Keratinocyte (primary cell): ENCODE measurements at regions not wholly inside any gene's neighbourhood (a gene's known extent, or its start where the extent isn't known, plus 50 kb on each side); places are given as distances from the start of the nearest gene placed in this dataset.

ENCODE experiments used
- DNase-seq: peaks from one replicate; pipeline ENCODE4 v3.0.0-alpha.2; 2011; ENCODE audit warnings: low read depth, missing footprints, low spot score
- FAIRE-seq: peaks from 2 replicates; lab custom pipeline; 2011; peaks lifted over from hg19 to GRCh38; lab: Jason Lieb, UNC
- H2AFZ ChIP-seq: 2 replicates; pipeline ENCODE4 v1.6.0; 2012; ENCODE audit warnings: low read length, control low read depth, inconsistent platforms; ENCODE audit not compliant: control insufficient read depth
- H3K27ac ChIP-seq: 2 replicates; pipeline ENCODE4 v1.5.1; 2011; ENCODE audit warnings: low read length; ENCODE audit not compliant: control insufficient read depth, insufficient read depth
- H3K27me3 ChIP-seq: 3 replicates; pipeline ENCODE4 v1.6.0; 2011; ENCODE audit warnings: low read length; ENCODE audit not compliant: control insufficient read depth, insufficient read depth; ENCODE audit errors: extremely low read depth
- H3K36me3 ChIP-seq, 2 experiments: 2 replicates in 1 of 2; 3 replicates in 1 of 2; pipeline ENCODE4 v1.5.1; 2011; ENCODE audit warnings: low read length in 2 of 2, mild to moderate bottlenecking in 1 of 2; ENCODE audit not compliant: control insufficient read depth in 2 of 2, insufficient read depth in 2 of 2; ENCODE audit errors: extremely low read depth in 1 of 2
- H3K4me1 ChIP-seq: 3 replicates; pipeline ENCODE4 v1.5.1; 2011; ENCODE audit warnings: low read length; ENCODE audit not compliant: control insufficient read depth, insufficient read depth; ENCODE audit errors: extremely low read depth
- H3K4me2 ChIP-seq: 3 replicates; pipeline ENCODE4 v1.6.0; 2011; ENCODE audit warnings: low read depth, low read length; ENCODE audit not compliant: control insufficient read depth, insufficient read depth; ENCODE audit errors: extremely low read depth
- H3K4me3 ChIP-seq, 3 experiments: fragments of 200-600 bp in 1 of 3; sonication (generic) in 1 of 3; 2 replicates in 2 of 3; 3 replicates in 1 of 3; pipeline ENCODE4 v1.5.1; 2011 to 2016; ENCODE audit warnings: low read length in 3 of 3, mild to moderate bottlenecking in 3 of 3, control low read depth in 2 of 3, inconsistent platforms in 1 of 3, low read depth in 1 of 3, mixed read lengths in 1 of 3, mixed run types in 1 of 3, moderate library complexity in 1 of 3; ENCODE audit not compliant: control insufficient read depth in 2 of 3, insufficient read depth in 2 of 3; ENCODE audit errors: extremely low read depth in 1 of 3
- H3K79me2 ChIP-seq: 2 replicates; pipeline ENCODE4 v1.6.0; 2012; ENCODE audit warnings: low read length; ENCODE audit not compliant: control insufficient read depth, insufficient read depth
- H3K9ac ChIP-seq: 3 replicates; pipeline ENCODE4 v1.6.0; 2011; ENCODE audit warnings: low read length; ENCODE audit not compliant: control insufficient read depth, insufficient read depth; ENCODE audit errors: extremely low read depth
- H3K9me1 ChIP-seq: 3 replicates; pipeline ENCODE4 v1.6.0; 2011; ENCODE audit warnings: low read length; ENCODE audit not compliant: control insufficient read depth, insufficient read depth; ENCODE audit errors: extremely low read depth
- H3K9me3 ChIP-seq: 2 replicates; pipeline ENCODE4 v1.5.1; 2012; ENCODE audit warnings: low read depth, low read length; ENCODE audit not compliant: control insufficient read depth
- H4K20me1 ChIP-seq: 3 replicates; pipeline ENCODE4 v1.6.0; 2011; ENCODE audit warnings: low read length; ENCODE audit not compliant: control insufficient read depth, insufficient read depth; ENCODE audit errors: extremely low read depth
- CTCF ChIP-seq, 3 experiments: IDR thresholded peaks in 1 of 3; conservative IDR thresholded peaks in 1 of 3; optimal IDR thresholded peaks in 1 of 3; 2 replicates in 2 of 3; 3 replicates in 1 of 3; pipeline versions ENCODE3 to v1.5.1; 2011; ENCODE audit warnings: low read length in 3 of 3, mild to moderate bottlenecking in 3 of 3, moderate library complexity in 2 of 3, control low read depth in 1 of 3, inconsistent platforms in 1 of 3; ENCODE audit not compliant: insufficient read depth in 2 of 3; ENCODE audit errors: extremely low read depth in 1 of 3
- EZH2 ChIP-seq: IDR thresholded peaks from one replicate; pipeline ENCODE4 v1.6.1; 2012; ENCODE audit warnings: inconsistent platforms, mild to moderate bottlenecking, low read length, moderate library complexity
- dilution Hi-C: fragments of 300-500 bp; cut with MboI; formaldehyde crosslinking; loops from one replicate; pipeline ENCODE4 v1.7.0; 2020; ENCODE audit warnings: low sequenced_read_pairs; ENCODE audit not compliant: extremely low pct_ligation_motif_present

DNA sequence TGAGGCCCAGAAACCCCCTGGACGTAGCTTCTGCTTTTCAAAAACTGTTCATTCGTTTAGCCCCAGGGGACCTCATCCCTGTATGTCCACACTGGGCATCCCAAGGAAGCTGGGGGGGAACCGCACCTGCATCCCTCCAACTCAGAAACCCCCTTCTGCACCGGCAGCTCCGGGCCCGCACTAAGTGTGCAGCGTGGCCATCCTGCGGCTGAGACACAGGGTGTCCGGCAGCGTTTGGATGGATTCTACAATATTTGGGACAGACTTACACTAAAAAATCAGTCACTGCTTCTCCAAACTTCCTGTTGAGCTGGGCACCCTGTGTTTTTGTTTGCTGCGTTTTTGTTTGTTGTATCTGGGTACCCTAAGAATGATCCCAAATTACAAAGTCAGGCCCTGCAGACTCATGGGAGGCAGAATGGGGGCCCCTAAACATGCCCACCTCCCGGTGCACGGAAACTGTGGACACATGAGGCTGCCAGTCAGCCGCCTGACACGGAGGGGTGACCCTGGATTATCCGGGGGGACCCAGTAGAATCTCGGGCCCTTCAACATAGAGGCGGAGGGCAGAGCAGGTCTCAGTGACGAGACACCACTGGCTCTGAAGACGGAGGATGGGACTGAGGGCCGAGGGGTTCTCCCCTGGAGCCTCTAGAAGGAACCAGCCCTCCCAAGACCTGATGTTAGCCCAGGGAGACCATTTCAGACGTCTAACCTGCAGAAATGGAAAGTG, 88.2 kb upstream of the BHLHE23 start:
- H3K79me2 ChIP-seq = no peaks in the 10 kb centered on the region
- H3K4me3 ChIP-seq = no peak overlapping the region
- no peaks in the 10 kb centered on the region for H3K4me1 ChIP-seq
- TF ChIP-seq CTCF (optimal IDR thresholded peaks at IDR 0.05 in 1 of 3, IDR thresholded peaks at IDR 0.05 in 1 of 3, conservative IDR thresholded peaks at IDR 0.05 in 1 of 3; ENCODE audit: extremely low read depth in 1 of 3, insufficient read depth in 2 of 3, low read length in 3 of 3) (no peak), EZH2 (no peak)
- no peaks in the 10 kb centered on the region for H3K9me1 ChIP-seq
- H3K36me3 ChIP-seq = no peaks in the 10 kb centered on the region
- FAIRE-seq = no peak
- H3K27me3 ChIP-seq = peaks cover 12% of the 10 kb centered on the region
- no peak overlapping the region for H2AFZ ChIP-seq
- no peak overlapping the region for H3K27ac ChIP-seq
- no peak for DNase-seq
- H4K20me1 ChIP-seq = no peaks in the 10 kb centered on the region
- dilution Hi-C loops = no loop called here
- H3K4me2 ChIP-seq = no peak overlapping the region
- H3K9me3 ChIP-seq = no peaks in the 10 kb centered on the region
- no peak overlapping the region for H3K9ac ChIP-seq

DNA sequence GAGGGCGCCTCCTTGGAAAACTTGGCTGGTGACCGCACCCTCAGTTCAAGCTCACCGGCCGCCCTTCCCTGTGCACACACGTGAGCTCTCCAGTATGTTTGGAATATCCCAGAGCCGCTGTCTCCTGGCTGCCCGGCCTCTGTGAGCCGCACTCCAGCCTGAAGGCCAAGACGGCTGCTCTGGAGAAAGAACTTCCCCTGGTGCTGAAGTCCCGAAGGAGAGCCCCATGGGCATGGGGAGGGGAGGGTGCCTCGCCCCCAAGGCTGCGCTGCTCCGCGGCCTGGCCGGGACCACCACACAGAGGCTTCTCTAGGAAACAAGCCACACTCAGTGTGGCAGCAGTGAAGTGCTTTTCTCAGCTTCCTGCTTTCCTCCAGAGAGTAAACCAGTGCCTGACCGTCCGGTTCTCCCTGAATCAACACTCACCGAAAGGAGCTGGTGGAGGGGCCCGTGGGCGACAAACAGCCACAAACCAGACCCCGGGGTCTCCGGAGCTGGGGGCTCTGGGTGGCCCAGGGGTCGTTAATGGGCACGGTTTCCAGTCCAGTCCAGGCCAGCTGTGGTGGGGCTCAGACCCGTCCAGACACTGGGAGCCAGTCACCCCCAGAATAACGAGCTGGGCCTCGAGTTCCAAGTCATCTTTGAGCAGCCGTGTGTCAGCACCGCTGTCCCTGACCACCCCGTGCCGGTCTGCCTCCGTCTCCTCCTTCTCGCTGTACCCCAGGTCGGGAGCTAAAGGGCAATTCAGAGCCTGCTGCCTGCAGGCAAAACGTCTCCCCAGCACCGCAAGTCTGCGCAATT, 87.4 kb upstream of the BHLHE23 start:
- DNase-seq = no peak
- Histone ChIP-seq H3K9me1 (no peaks in the 10 kb centered on the region), H3K27me3 (peaks cover 12% of the 10 kb centered on the region), H2AFZ (no peak overlapping the region), H3K9me3 (no peaks in the 10 kb centered on the region), H3K4me1 (no peaks in the 10 kb centered on the region), H3K4me2 (no peak overlapping the region), H3K36me3 (no peaks in the 10 kb centered on the region), H3K27ac (no peak overlapping the region), H3K79me2 (no peaks in the 10 kb centered on the region), H4K20me1 (no peaks in the 10 kb centered on the region), H3K4me3 (no peak overlapping the region), H3K9ac (no peak overlapping the region)
- FAIRE-seq = no peak
- no peak for TF ChIP-seq CTCF (optimal IDR thresholded peaks at IDR 0.05 in 1 of 3, IDR thresholded peaks at IDR 0.05 in 1 of 3, conservative IDR thresholded peaks at IDR 0.05 in 1 of 3; ENCODE audit: extremely low read depth in 1 of 3, insufficient read depth in 2 of 3, low read length in 3 of 3)
- dilution Hi-C loops = no loop called here
